Mononuclear cell (primary cell): ENCODE measurements at regions not wholly inside any gene's neighbourhood (a gene's known extent, or its start where the extent isn't known, plus 50 kb on each side); places are given as distances from the start of the nearest gene placed in this dataset.
"Not testable (repeated sequence)": the region's sequence is repeated elsewhere in the genome, so short reads cannot be mapped to it uniquely, and the experiment has no call there.

Source experiments
- H3K27me3 ChIP-seq: 2 replicates; pipeline ENCODE4 v1.6.0; 2011; ENCODE audit warnings: low read length, control low read depth; ENCODE audit not compliant: insufficient read depth
- H3K4me1 ChIP-seq: 2 replicates; pipeline ENCODE4 v1.5.1; 2011; ENCODE audit warnings: mild to moderate bottlenecking, low read length, control low read depth; ENCODE audit not compliant: insufficient read depth
- H3K4me3 ChIP-seq: 2 replicates; pipeline ENCODE4 v1.5.1; 2011; ENCODE audit warnings: mild to moderate bottlenecking, low read length, moderate library complexity
- H3K9me3 ChIP-seq: 2 replicates; pipeline ENCODE4 v1.5.1; 2011; ENCODE audit warnings: low read depth, mild to moderate bottlenecking, control low read depth, low read length

DNA sequence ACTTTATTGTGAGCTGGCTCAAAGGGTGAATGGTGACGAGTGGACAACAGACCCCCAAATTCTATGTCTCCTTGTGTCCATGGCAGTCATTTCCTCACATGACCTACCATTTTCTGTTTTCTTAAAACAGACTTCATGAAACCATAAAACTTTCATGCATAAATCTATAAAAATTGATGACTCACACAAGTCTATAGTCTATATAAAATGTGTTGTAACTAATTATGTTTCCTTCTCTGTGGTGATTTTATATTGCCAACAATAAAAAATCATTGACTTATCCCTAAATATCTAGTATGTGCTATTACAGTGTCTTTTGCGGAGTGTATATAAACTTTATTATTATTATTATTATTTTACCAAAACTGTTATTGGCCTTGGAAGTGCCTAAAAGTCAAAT, 382.4 kb downstream of the MAT2B start:
- no peaks in the 10 kb centered on the region for H3K9me3 ChIP-seq
- H3K27me3 ChIP-seq: no peaks in the 10 kb centered on the region
- H3K4me1 ChIP-seq: no peaks in the 10 kb centered on the region
- H3K4me3 ChIP-seq: no peak overlapping the region

DNA sequence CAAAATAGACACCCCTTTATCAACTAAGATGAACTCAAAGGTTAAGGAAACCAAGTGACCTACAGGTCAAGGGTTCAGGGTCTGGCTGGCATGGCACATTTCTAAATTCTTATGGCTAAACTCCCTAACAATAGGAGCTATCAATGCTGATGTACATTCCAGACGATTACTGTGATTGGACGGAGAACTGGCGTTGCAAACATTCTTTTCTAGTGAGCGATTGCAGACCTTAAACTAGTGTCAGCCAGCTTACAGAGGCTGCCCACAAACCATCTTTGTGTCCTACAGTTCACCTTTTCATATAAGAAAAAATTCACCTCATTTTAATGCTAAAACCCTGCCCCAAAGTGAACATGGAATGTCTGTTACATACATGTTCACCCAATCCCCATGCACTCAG, 382.9 kb downstream of the MAT2B start:
- H3K4me3 ChIP-seq: no peak overlapping the region
- H3K27me3 ChIP-seq: no peaks in the 10 kb centered on the region
- H3K4me1 ChIP-seq: no peaks in the 10 kb centered on the region
- H3K9me3 ChIP-seq: no peaks in the 10 kb centered on the region

- Histone ChIP-seq H3K9me3 (no peaks in the 10 kb centered on the region), H3K27me3 (no peaks in the 10 kb centered on the region), H3K4me1 (no peaks in the 10 kb centered on the region), H3K4me3 (no peak overlapping the region)
These were observed 383.9 kb downstream of the MAT2B start for GRCh38 chr5:163889369-163889768.

DNA sequence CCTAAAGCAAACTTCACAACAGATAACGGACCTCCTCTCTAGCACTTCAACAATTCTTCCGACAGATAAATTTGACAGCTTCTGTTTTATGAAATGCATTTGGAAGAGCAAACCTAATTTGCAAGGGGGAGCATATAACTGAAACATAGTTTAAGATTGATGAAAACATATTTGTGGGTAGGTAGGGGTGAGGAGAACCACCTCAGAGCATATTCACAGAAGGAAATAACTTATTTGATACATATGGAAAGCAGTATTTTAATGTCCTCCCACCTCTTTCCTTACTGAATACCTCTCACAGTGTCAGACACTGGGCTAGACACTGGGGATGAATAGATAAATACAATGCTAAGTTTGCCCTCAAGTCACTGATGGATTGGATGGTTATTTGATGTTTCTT, 384.8 kb downstream of the MAT2B start:
- no peaks in the 10 kb centered on the region for H3K9me3 ChIP-seq
- no peak overlapping the region for H3K4me3 ChIP-seq
- H3K4me1 ChIP-seq: no peaks in the 10 kb centered on the region
- H3K27me3 ChIP-seq: no peaks in the 10 kb centered on the region

DNA sequence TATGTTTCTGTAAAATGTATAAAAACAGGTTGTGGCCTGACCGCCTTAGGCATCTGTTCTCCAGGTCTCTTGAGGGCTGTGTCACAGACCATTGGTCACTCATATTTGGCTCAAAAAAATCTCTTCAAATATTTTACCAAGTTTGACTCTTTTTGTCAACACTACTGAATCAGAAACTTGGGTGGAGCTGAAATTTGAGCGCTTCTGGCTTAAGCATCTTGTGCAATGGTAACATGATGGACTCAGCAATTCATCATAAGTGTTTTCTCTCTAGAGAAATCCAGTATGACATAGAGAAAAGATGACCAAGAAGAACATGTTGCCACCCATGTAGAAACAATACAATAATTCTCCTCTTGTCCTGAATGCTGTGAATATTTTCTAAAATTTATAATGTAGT, 387.9 kb downstream of the MAT2B start:
- no peaks in the 10 kb centered on the region for H3K9me3 ChIP-seq
- H3K27me3 ChIP-seq: no peaks in the 10 kb centered on the region
- H3K4me3 ChIP-seq: no peak overlapping the region
- no peaks in the 10 kb centered on the region for H3K4me1 ChIP-seq

DNA sequence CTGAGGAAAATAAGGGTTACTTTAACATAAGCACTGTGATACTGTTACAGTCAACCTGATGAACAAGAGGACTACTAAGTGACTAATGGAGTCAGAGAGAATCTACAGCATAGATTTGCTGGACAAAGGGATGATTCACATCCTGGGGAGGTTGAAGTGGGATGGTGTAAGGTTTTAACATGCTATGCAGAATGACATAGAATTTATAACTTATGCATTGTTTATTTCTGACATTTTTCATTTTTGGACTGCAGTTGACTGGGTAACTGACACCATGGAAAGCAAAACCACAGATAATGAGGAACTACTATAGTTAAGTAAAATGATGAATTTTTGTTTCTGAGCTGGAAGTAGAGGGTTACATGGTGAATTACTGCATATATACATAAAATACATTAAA, 389.2 kb downstream of the MAT2B start:
- H3K9me3 ChIP-seq: no peaks in the 10 kb centered on the region
- no peaks in the 10 kb centered on the region for H3K4me1 ChIP-seq
- no peak overlapping the region for H3K4me3 ChIP-seq
- no peaks in the 10 kb centered on the region for H3K27me3 ChIP-seq

DNA sequence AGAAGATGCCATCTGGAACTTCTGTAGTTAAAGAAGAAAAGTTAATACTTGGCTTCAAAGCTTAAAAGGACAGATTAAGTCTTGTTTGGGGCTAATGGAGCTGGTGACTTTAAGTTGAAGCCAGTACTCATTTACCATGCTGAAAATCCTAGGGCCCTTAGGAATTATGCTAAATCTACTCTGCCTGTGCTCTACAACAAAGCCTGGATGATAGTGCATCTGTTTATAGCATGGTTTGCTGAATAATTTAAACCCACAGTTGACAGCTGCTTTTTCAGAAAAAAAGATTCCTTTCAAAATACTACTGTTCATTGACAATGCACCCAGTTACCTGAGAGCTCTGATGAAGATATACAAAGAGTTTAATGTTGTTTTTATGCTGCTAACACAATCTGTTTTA, 393.5 kb downstream of the MAT2B start:
- no peaks in the 10 kb centered on the region for H3K27me3 ChIP-seq
- H3K4me3 ChIP-seq: no peak overlapping the region
- no peaks in the 10 kb centered on the region for H3K4me1 ChIP-seq
- no peaks in the 10 kb centered on the region for H3K9me3 ChIP-seq

GRCh38 chr5:163907783-163908182, 402.4 kb downstream of the MAT2B start:
- not testable (repeated sequence) for H3K4me3 ChIP-seq, H3K27me3 ChIP-seq, H3K9me3 ChIP-seq
- peaks cover 20% of the 10 kb centered on the region for H3K4me1 ChIP-seq

- Histone ChIP-seq H3K27me3 (no peaks in the 10 kb centered on the region), H3K4me3 (no peak overlapping the region), H3K4me1 (peaks cover 20% of the 10 kb centered on the region)
These were observed 402.8 kb downstream of the MAT2B start for GRCh38 chr5:163908253-163908652.

GRCh38 chr5:163910226-163910625, 404.8 kb downstream of the MAT2B start:
- Histone ChIP-seq H3K4me3 (no peak overlapping the region), H3K27me3 (no peaks in the 10 kb centered on the region), H3K4me1 (peaks cover 30% of the 10 kb centered on the region), H3K9me3 (no peaks in the 10 kb centered on the region)

More at GRCh38 chr5:163908253-163908652, 402.8 kb downstream of the MAT2B start:
- no peaks in the 10 kb centered on the region for H3K9me3 ChIP-seq

DNA sequence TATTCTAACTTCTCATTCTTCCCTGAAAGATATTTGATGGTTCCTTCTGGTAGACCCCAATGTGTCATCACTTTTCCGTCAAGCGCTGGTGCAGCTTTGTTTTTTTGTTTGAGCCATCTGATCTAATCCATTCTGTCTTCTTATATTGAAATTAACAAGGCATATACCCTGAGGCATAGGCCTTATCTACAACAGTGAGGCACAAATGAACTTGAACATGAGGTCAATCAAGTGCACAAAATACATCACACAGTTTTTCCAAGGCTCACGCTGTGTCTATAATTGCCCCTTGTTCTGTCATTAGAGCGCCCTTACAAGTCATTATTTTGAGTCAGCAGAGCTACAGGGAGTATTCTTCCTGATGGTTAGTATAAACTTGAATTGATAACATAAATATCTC, 406.6 kb downstream of the MAT2B start:
- H3K4me1 ChIP-seq: peaks cover 44% of the 10 kb centered on the region
- no peaks in the 10 kb centered on the region for H3K27me3 ChIP-seq
- H3K4me3 ChIP-seq: no peak overlapping the region
- no peaks in the 10 kb centered on the region for H3K9me3 ChIP-seq

GRCh38 chr5:163913548-163913947, 408.1 kb downstream of the MAT2B start:
- Histone ChIP-seq H3K4me1 (peaks cover 44% of the 10 kb centered on the region), H3K9me3 (no peaks in the 10 kb centered on the region), H3K27me3 (no peaks in the 10 kb centered on the region), H3K4me3 (no peak overlapping the region)

DNA sequence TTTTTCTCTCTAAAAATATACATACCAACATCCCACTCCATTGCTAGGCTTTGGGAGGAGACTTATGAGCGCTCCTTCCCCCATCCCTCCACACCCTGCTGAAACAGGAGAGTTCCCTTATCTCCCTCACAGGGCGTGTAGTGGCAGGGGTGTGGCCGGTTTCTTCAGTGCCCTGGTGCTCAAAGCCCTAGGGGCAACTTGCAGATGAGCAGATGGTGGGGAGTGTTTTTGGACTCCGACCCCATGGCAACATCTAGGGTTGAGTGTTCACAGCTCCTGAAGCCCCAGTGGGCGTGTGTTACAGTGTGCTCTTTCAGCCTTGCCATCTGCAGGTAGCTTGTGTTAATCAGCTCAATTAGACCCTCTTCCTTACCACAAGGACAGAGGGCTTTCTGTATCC, 409.5 kb downstream of the MAT2B start:
- H3K27me3 ChIP-seq: no peaks in the 10 kb centered on the region
- H3K4me1 ChIP-seq: peaks cover 43% of the 10 kb centered on the region
- H3K4me3 ChIP-seq: no peak overlapping the region
- no peaks in the 10 kb centered on the region for H3K9me3 ChIP-seq

- peaks cover 43% of the 10 kb centered on the region for H3K4me1 ChIP-seq
- H3K9me3 ChIP-seq: peaks cover 2% of the 10 kb centered on the region
- no peaks in the 10 kb centered on the region for H3K27me3 ChIP-seq
- no peak overlapping the region for H3K4me3 ChIP-seq
These were observed 410.1 kb downstream of the MAT2B start for GRCh38 chr5:163915481-163915961.

DNA sequence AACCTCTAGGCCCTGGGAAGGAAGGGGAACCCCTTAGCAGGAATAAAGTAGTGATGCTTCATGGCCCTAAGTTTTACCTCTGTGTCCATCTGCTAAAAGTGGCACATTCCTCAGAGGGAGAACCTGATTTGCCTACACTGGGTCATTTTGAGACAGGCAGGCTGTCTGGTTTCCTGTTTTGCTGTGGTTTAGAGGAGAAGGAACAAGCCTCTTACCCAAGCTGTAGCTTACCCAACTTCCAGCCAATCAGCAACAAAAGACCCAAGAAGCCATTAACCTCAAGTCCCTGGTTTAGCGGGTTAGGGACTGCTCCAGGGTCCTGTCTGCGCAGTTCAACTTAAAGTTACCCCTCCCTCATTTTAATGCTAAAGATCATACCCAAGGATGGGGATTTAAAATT, 411.0 kb downstream of the MAT2B start:
- Histone ChIP-seq H3K4me1 (peaks cover 43% of the 10 kb centered on the region), H3K9me3 (peaks cover 8% of the 10 kb centered on the region), H3K27me3 (no peaks in the 10 kb centered on the region), H3K4me3 (no peak overlapping the region)

GRCh38 chr5:163916861-163917260, 411.4 kb downstream of the MAT2B start:
- peaks cover 13% of the 10 kb centered on the region for H3K9me3 ChIP-seq
- H3K27me3 ChIP-seq: no peaks in the 10 kb centered on the region
- H3K4me1 ChIP-seq: peaks cover 43% of the 10 kb centered on the region
- H3K4me3 ChIP-seq: no peak overlapping the region

GRCh38 chr5:163917747-163918146, 412.3 kb downstream of the MAT2B start:
- Histone ChIP-seq H3K27me3 (no peaks in the 10 kb centered on the region), H3K4me1 (peaks cover 43% of the 10 kb centered on the region), H3K4me3 (no peak overlapping the region), H3K9me3 (peaks cover 16% of the 10 kb centered on the region)
